Testis (tissue), 2 donors: ENCODE measurements at regions not wholly inside any gene's neighbourhood (a gene's known extent, or its start where the extent isn't known, plus 50 kb on each side); places are given as distances from the start of the nearest gene placed in this dataset.

Source experiments
- CTCF ChIP-seq, 3 experiments: fragments of 450-650 bp in 2 of 3; fragments of 200-600 bp in 1 of 3; sonication (generic) in 1 of 3; IDR thresholded peaks; one replicate each; pipeline ENCODE4 v1.5.1; 2016 to 2019; ENCODE audit warnings: antibody characterized with exemption in 3 of 3, mild to moderate bottlenecking in 2 of 3, moderate library complexity in 1 of 3
- POLR2A ChIP-seq: fragments of 450-650 bp; IDR thresholded peaks from one replicate; pipeline ENCODE4 v1.6.1; 2017; ENCODE audit warnings: antibody characterized with exemption, mild to moderate bottlenecking, moderate library complexity

GRCh38 chr17:34813290-34813689, 148.0 kb downstream of the CCT6B start:
- TF ChIP-seq CTCF (IDR thresholded peaks at IDR 0.05) (no peak), POLR2A (no peak)
